Naive thymus-derived CD4-positive, alpha-beta T cell (primary cell): ENCODE measurements at regions not wholly inside any gene's neighbourhood (a gene's known extent, or its start where the extent isn't known, plus 50 kb on each side); places are given as distances from the start of the nearest gene placed in this dataset.
"Not testable (repeated sequence)": the region's sequence is repeated elsewhere in the genome, so short reads cannot be mapped to it uniquely, and the experiment has no call there.

ENCODE experiments used
- ATAC-seq: fragments of 150-1000 bp; cut with Tn5 transposase; 2 replicates; pipeline ENCODE4 v1.10.0; 2021; ENCODE audit warnings: mild to moderate bottlenecking, moderate library complexity
- CTCF ChIA-PET: fragments of 350-600 bp; sonication (Branson Sonifier 250); formaldehyde crosslinking; loops from one replicate; lab custom pipeline; 2021; ENCODE audit warnings: antibody characterized with exemption; lab: Charles Lee
- POLR2A ChIA-PET: fragments of 350-600 bp; sonication (Branson Sonifier 250); formaldehyde crosslinking; loops from one replicate; lab custom pipeline; 2021; ENCODE audit warnings: antibody characterized with exemption, inconsistent platforms; lab: Charles Lee
- DNase-seq, 9 donors: peaks; one replicate each; pipeline versions ENCODE4 v3.0.0 to v3.0.0-alpha.2; 2020 to 2022; ENCODE audit warnings: mixed read lengths in 1 of 9
- H3K27ac ChIP-seq: one replicate; pipeline ENCODE4 v1.7.0; 2013; ENCODE audit warnings: mild to moderate bottlenecking, low read depth, low read length, moderate library complexity
- H3K27me3 ChIP-seq, 2 donors: one replicate each; pipeline ENCODE4 v1.7.0; 2013; ENCODE audit warnings: low read length in 2 of 2, mild to moderate bottlenecking in 2 of 2, moderate library complexity in 2 of 2; ENCODE audit not compliant: control insufficient read depth in 2 of 2, insufficient read depth in 2 of 2
- H3K36me3 ChIP-seq, 3 experiments: 1 replicate in 2 of 3; 2 replicates in 1 of 3; pipeline ENCODE4 v1.7.0; 2013; ENCODE audit warnings: low read length in 3 of 3, mild to moderate bottlenecking in 3 of 3, moderate library complexity in 1 of 3; ENCODE audit not compliant: insufficient read depth in 3 of 3, control insufficient read depth in 2 of 3
- H3K4me1 ChIP-seq, 2 donors: one replicate each; pipeline ENCODE4 v1.7.0; 2013; ENCODE audit warnings: low read length in 2 of 2, mild to moderate bottlenecking in 2 of 2, moderate library complexity in 1 of 2; ENCODE audit not compliant: control insufficient read depth in 2 of 2, insufficient read depth in 2 of 2
- H3K4me3 ChIP-seq: 2 replicates; pipeline ENCODE4 v1.7.0; 2013; ENCODE audit warnings: mild to moderate bottlenecking, low read length
- H3K9me3 ChIP-seq, 3 experiments: 1 replicate in 2 of 3; 2 replicates in 1 of 3; pipeline ENCODE4 v1.7.0; 2013; ENCODE audit warnings: low read length in 3 of 3; ENCODE audit not compliant: control insufficient read depth in 2 of 3
- H3K27ac Mint-ChIP-seq, 9 donors: one replicate each; pipeline ENCODE4 v1.8.0; 2020 to 2022; ENCODE audit warnings: mixed read lengths in 9 of 9, mild to moderate bottlenecking in 8 of 9, moderate library complexity in 5 of 9, inconsistent platforms in 2 of 9
- H3K27me3 Mint-ChIP-seq, 5 donors: one replicate each; pipeline ENCODE4 v1.8.0; 2021 to 2022; ENCODE audit warnings: mixed read lengths in 5 of 5, mild to moderate bottlenecking in 1 of 5
- H3K36me3 Mint-ChIP-seq, 5 donors: one replicate each; pipeline ENCODE4 v1.8.0; 2020 to 2022; ENCODE audit warnings: mixed read lengths in 5 of 5, mild to moderate bottlenecking in 3 of 5, inconsistent platforms in 1 of 5
- H3K4me1 Mint-ChIP-seq, 7 donors: one replicate each; pipeline ENCODE4 v1.8.0; 2020 to 2022; ENCODE audit warnings: mixed read lengths in 7 of 7, mild to moderate bottlenecking in 3 of 7, inconsistent platforms in 1 of 7
- H3K4me3 Mint-ChIP-seq, 10 donors: one replicate each; pipeline ENCODE4 v1.8.0; 2020 to 2022; ENCODE audit warnings: mild to moderate bottlenecking in 10 of 10, mixed read lengths in 10 of 10, moderate library complexity in 6 of 10, inconsistent platforms in 2 of 10
- H3K9me3 Mint-ChIP-seq, 11 donors: one replicate each; pipeline ENCODE4 v1.8.0; 2020 to 2022; ENCODE audit warnings: mixed read lengths in 11 of 11, mild to moderate bottlenecking in 4 of 11, inconsistent platforms in 1 of 11, moderate library complexity in 1 of 11
- intact Hi-C, 2 donors: fragments of 100-400 bp; cut with micrococcal nuclease; formaldehyde crosslinking; loops; one replicate each; pipeline ENCODE4 v1.15.1; 2023

GRCh38 chr6:43929511-43929910 lies 159.5 kb downstream of the VEGFA start:
- no peaks in the 10 kb centered on the region for H3K36me3 Mint-ChIP-seq
- H3K4me3 Mint-ChIP-seq, result no peak overlapping the region
- peak overlapping the region in 1 of 9 donors; percentile 56 for H3K27ac Mint-ChIP-seq
- Histone ChIP-seq H3K27ac (no peak overlapping the region), H3K4me1 (peaks cover 0 to under 1% of the 10 kb centered on the region in 2 donors), H3K36me3 (no peaks in the 10 kb centered on the region), H3K9me3 (no peaks in the 10 kb centered on the region), H3K27me3 (no peaks in the 10 kb centered on the region), H3K4me3 (no peak overlapping the region)
- intact Hi-C loops, result no loop called here
- H3K27me3 Mint-ChIP-seq, result no peaks in the 10 kb centered on the region
- no peak for ATAC-seq
- peaks cover 11 to 26% (median 20%) of the 10 kb centered on the region in 7 donors for H3K4me1 Mint-ChIP-seq
- no peaks in the 10 kb centered on the region for H3K9me3 Mint-ChIP-seq
- DNase-seq, result no peak
- ChIA-PET CTCF (no interaction called here), POLR2A (no interaction called here)

GRCh38 chr6:43927532-43928210 lies 157.7 kb downstream of the VEGFA start:
- Histone ChIP-seq H3K27ac (no peak overlapping the region), H3K36me3 (no peaks in the 10 kb centered on the region), H3K9me3 (no peaks in the 10 kb centered on the region), H3K4me3 (no peak overlapping the region), H3K27me3 (no peaks in the 10 kb centered on the region), H3K4me1 (peaks cover 14 to 19% of the 10 kb centered on the region in 2 donors)
- Mint-ChIP-seq H3K4me3 (no peak overlapping the region), H3K27ac (peak overlapping the region in 1 of 9 donors; percentile 80), H3K9me3 (no peaks in the 10 kb centered on the region), H3K36me3 (no peaks in the 10 kb centered on the region), H3K4me1 (peaks cover 17 to 45% (median 29%) of the 10 kb centered on the region in 7 donors), H3K27me3 (no peaks in the 10 kb centered on the region)
- ATAC-seq (peak; percentile 45), DNase-seq (no peak)
- ChIA-PET POLR2A (interaction anchor here (0.5 kb wide), 1 partner anchor 67 kb away, joined by 3 read pairs; no protein-coding TSS in a partner anchor), CTCF (no interaction called here)
- intact Hi-C loops, result no loop called here

DNA sequence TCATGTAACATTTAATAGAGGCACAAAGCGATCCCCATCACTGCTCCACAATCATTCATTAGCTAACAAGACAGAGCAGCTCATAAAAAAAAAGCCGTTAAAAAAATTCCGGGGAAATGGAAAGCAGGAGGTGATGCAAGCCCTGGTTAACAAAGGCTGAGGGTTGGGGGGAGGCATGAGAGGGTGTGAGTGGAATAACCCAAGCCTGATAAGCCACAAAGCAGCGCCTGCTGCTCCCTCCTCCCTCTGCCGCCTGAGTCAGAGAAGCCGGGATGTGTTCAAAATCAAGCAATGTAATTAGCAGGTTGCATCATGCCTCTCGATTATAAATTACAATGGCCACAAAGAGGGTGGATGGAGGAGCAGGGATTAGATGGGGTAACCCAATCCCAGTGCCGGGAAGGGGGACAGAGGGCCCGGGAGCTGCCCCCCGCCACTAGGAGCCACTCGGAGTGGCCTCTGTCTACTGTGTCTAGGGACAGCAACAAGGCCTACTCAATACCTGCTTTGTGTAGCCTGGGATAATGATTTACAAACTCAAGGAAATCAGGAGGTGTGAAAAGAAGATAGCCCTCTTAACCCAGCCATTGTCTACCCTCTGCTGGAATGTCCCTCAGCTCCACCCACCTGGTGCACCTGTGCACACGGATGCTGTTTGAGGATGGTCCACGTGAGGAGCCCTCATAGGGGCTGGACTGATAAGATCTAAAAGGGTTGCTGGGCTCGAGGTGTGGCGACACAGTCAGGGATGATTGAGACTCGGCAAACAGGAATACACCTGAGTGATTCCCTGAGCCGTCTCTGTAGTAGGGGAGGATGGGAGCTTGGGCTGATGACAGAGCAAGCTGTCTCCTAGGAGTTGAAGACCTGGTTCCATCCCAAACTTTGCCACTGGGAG lies 156.9 kb downstream of the VEGFA start:
- ATAC-seq, result no peak

DNA sequence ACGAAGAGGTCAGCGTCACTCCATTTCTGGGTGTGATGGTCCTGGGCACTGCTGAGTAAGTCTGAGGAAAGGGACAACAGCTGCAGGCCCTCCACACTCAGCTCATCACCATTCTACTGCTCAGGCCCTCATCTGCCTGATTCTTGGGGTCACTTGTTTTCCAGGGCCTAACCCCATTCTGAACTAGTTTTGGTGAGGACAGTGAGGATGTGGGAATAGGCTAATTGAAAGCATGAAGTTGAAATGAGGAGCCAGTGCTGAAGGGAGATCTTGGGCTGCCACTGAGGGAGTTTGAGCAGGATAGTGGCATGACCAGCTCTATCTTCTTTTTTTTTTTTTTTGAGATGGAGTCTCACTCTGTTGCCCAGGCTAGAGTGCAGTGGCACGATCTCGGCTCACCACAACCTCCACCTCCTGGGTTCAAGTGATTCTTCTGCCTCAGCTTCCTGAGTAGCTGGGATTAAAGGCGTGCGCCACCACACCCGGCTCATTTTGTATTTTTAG lies 155.7 kb downstream of the VEGFA start:
- H3K4me3 ChIP-seq, H3K9me3 Mint-ChIP-seq, H3K27ac Mint-ChIP-seq, ATAC-seq, H3K27ac ChIP-seq, intact Hi-C loops, H3K36me3 Mint-ChIP-seq, H3K27me3 ChIP-seq, H3K9me3 ChIP-seq, POLR2A ChIA-PET, DNase-seq, H3K27me3 Mint-ChIP-seq, H3K36me3 ChIP-seq, CTCF ChIA-PET: not testable (repeated sequence)
- peaks cover 14 to 23% of the 10 kb centered on the region in 2 donors for H3K4me1 ChIP-seq
- peaks cover 21 to 51% (median 29%) of the 10 kb centered on the region in 7 donors for H3K4me1 Mint-ChIP-seq
- H3K4me3 Mint-ChIP-seq, result peak overlapping the region in 1 of 10 donors; percentile 64

More for the DNA sequence above, 156.9 kb downstream of the VEGFA start:
- Mint-ChIP-seq H3K9me3 (no peaks in the 10 kb centered on the region), H3K27ac (no peak overlapping the region), H3K4me1 (peaks cover 17 to 48% (median 29%) of the 10 kb centered on the region in 7 donors), H3K36me3 (no peaks in the 10 kb centered on the region), H3K27me3 (no peaks in the 10 kb centered on the region), H3K4me3 (no peak overlapping the region)
- H3K27me3 ChIP-seq, result no peaks in the 10 kb centered on the region
- H3K27ac ChIP-seq, result no peak overlapping the region
- no peaks in the 10 kb centered on the region for H3K9me3 ChIP-seq
- H3K4me3 ChIP-seq, result no peak overlapping the region
- no peak for DNase-seq
- peaks cover 14 to 23% of the 10 kb centered on the region in 2 donors for H3K4me1 ChIP-seq
- H3K36me3 ChIP-seq, result no peaks in the 10 kb centered on the region
- ChIA-PET POLR2A (no interaction called here), CTCF (no interaction called here)
- intact Hi-C loops, result no loop called here

DNA sequence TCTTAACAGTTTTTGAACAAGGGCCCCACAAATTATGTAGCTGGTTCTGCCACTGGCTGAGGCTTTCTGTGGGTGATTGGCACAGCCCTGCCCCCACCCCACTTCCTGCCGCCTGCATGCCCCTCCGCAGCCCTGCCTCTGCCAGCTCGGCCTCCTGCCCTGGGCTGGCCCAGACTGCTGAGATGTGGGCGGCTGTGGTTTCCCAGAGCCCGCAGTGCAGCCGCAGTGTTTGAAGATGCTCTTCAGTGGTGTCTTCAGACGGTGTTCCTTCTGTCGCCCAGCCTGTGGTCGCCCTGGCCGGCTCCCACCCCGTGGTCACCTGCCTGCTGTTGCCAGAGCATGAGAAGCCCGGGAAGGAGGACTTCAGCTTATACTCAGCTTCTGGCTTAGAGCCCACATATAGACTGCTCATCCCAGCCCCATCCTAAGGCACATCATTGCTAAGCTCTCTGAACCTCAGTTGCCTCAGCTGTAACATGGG lies 154.3 kb downstream of the VEGFA start:
- intact Hi-C loops, result no loop called here
- Histone ChIP-seq H3K36me3 (no peaks in the 10 kb centered on the region), H3K4me1 (peaks cover 14 to 23% of the 10 kb centered on the region in 2 donors), H3K9me3 (no peaks in the 10 kb centered on the region), H3K27ac (peak overlapping the region; percentile 14), H3K27me3 (no peaks in the 10 kb centered on the region), H3K4me3 (peak overlapping the region; percentile 17)
- ATAC-seq, result peak; percentile 87
- H3K36me3 Mint-ChIP-seq, result no peaks in the 10 kb centered on the region
- H3K27me3 Mint-ChIP-seq, result peaks cover 0 to 4% (median 0%) of the 10 kb centered on the region in 5 donors
- DNase-seq, result peak in 7 of 9 donors; percentile 28 to 60 (median 39)
- H3K9me3 Mint-ChIP-seq, result no peaks in the 10 kb centered on the region
- H3K27ac Mint-ChIP-seq, result peak overlapping the region in 3 of 9 donors; percentile 6 to 47 (median 29)
- ChIA-PET CTCF (no interaction called here), POLR2A (no interaction called here)
- H3K4me1 Mint-ChIP-seq, result peaks cover 21 to 51% (median 36%) of the 10 kb centered on the region in 7 donors
- peak overlapping the region in 9 of 10 donors; percentile 32 to 67 (median 49) for H3K4me3 Mint-ChIP-seq

DNA sequence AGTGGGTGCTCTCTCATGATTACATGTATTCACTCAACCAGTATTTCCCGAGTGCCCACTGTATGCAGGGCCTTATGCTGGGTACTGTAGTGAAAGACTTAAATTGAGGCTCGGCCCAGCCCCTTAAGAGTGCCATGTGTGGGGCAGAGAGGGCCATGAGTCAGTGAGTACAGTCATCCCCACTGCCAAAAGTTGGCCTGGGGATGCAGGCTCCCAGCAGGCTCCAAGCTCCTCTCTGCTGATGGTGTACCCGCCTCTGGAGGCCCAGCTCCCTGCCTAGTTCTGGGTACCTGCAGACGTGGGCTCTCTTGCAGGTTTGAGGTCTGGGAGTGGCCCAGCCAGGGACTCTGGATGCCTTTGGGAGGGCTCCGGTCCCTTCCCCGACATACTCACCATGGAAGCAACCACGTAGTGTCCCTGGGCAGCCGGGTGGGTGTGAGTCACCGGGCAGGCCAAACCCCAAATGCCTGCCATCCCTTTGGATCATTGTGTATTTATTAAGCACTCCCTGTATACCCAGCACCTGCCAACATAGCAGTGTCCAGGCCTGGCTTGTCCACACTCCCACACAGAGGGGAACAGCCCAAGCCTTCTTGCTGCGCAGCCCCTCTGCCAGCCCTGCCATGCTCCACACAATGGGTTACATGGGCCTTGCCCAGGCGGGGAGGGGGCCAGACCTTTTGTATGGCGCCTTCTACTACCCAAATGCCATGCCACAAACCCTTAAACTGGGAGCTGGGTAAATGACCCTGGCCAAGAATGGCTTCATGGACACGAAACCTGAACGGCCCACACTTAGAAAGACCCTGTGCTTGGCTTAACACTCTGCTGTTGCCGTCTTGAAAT lies 153.6 kb downstream of the VEGFA start:
- ChIA-PET CTCF (no interaction called here), POLR2A (no interaction called here)
- H3K4me1 ChIP-seq, result peaks cover 14 to 23% of the 10 kb centered on the region in 2 donors
- H3K4me3 ChIP-seq, result peak overlapping the region; percentile 17
- DNase-seq (peak in 1 of 9 donors; percentile 4), ATAC-seq (peak; percentile 2)
- Mint-ChIP-seq H3K27ac (peak overlapping the region in 1 of 9 donors; percentile 47), H3K9me3 (no peaks in the 10 kb centered on the region), H3K36me3 (no peaks in the 10 kb centered on the region), H3K4me3 (peak overlapping the region in 8 of 10 donors; percentile 32 to 67 (median 51)), H3K27me3 (peaks cover 0 to 4% (median 0%) of the 10 kb centered on the region in 5 donors), H3K4me1 (peaks cover 21 to 51% (median 36%) of the 10 kb centered on the region in 7 donors)
- no peaks in the 10 kb centered on the region for H3K9me3 ChIP-seq
- intact Hi-C loops, result no loop called here
- no peaks in the 10 kb centered on the region for H3K36me3 ChIP-seq
- H3K27ac ChIP-seq, result no peak overlapping the region
- no peaks in the 10 kb centered on the region for H3K27me3 ChIP-seq
